Neural cell (in vitro differentiated cells): ENCODE measurements at regions not wholly inside any gene's neighbourhood (a gene's known extent, or its start where the extent isn't known, plus 50 kb on each side); places are given as distances from the start of the nearest gene placed in this dataset.

Experiments used
- EP300 ChIP-seq: fragments of 450-650 bp; conservative IDR thresholded peaks from 2 replicates; pipeline ENCODE4 v1.6.1; 2014; ENCODE audit warnings: antibody characterized with exemption, mild to moderate bottlenecking, moderate library complexity; ENCODE audit not compliant: poor library complexity, severe bottlenecking
- EZH2 ChIP-seq: fragments of 200-600, 300-800 bp; shearing (Covaris generic), sonication (generic); IDR thresholded peaks from 2 replicates; pipeline ENCODE4 v1.6.1; 2014; ENCODE audit warnings: antibody characterized with exemption, low read length, borderline replicate concordance, mild to moderate bottlenecking; ENCODE audit not compliant: insufficient read depth, poor library complexity, severe bottlenecking
- MXI1 ChIP-seq: fragments of 450-650 bp; conservative IDR thresholded peaks from 2 replicates; pipeline ENCODE4 v1.6.1; 2014; ENCODE audit warnings: antibody characterized with exemption, mild to moderate bottlenecking; ENCODE audit not compliant: poor library complexity, severe bottlenecking
- POLR2AphosphoS5 ChIP-seq: IDR thresholded peaks from 2 replicates; pipeline ENCODE4 v1.6.1; 2012
- SMC3 ChIP-seq: fragments of 450-650 bp; conservative IDR thresholded peaks from 2 replicates; pipeline ENCODE4 v1.6.1; 2014; ENCODE audit warnings: antibody characterized with exemption, mild to moderate bottlenecking, moderate library complexity; ENCODE audit not compliant: poor library complexity
- TAF1 ChIP-seq: IDR thresholded peaks from 2 replicates; pipeline ENCODE4 v1.6.1; 2012; ENCODE audit warnings: low read depth
- TF ChIP-seq, protein P1 (sequence below): fragments of 450-650 bp; IDR thresholded peaks from 2 replicates; pipeline ENCODE4 v1.5.1; 2014; ENCODE audit warnings: antibody characterized with exemption, mild to moderate bottlenecking, moderate library complexity; ENCODE audit not compliant: poor library complexity, severe bottlenecking
- TF ChIP-seq, protein P2 (sequence below): IDR thresholded peaks from 2 replicates; pipeline ENCODE4 v1.6.1; 2012; ENCODE audit warnings: borderline replicate concordance

GRCh38 chr5:157920828-157921170 is 61.9 kb upstream of the CLINT1 start:
- no peak for TF ChIP-seq MXI1
- TF ChIP-seq, protein P1, sequence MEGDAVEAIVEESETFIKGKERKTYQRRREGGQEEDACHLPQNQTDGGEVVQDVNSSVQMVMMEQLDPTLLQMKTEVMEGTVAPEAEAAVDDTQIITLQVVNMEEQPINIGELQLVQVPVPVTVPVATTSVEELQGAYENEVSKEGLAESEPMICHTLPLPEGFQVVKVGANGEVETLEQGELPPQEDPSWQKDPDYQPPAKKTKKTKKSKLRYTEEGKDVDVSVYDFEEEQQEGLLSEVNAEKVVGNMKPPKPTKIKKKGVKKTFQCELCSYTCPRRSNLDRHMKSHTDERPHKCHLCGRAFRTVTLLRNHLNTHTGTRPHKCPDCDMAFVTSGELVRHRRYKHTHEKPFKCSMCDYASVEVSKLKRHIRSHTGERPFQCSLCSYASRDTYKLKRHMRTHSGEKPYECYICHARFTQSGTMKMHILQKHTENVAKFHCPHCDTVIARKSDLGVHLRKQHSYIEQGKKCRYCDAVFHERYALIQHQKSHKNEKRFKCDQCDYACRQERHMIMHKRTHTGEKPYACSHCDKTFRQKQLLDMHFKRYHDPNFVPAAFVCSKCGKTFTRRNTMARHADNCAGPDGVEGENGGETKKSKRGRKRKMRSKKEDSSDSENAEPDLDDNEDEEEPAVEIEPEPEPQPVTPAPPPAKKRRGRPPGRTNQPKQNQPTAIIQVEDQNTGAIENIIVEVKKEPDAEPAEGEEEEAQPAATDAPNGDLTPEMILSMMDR = no peak
- TF ChIP-seq TAF1 = no peak
- no peak for TF ChIP-seq POLR2AphosphoS5
- no peak for TF ChIP-seq EP300
- no peak for TF ChIP-seq SMC3
- TF ChIP-seq EZH2 = no peak
- TF ChIP-seq, protein P2, sequence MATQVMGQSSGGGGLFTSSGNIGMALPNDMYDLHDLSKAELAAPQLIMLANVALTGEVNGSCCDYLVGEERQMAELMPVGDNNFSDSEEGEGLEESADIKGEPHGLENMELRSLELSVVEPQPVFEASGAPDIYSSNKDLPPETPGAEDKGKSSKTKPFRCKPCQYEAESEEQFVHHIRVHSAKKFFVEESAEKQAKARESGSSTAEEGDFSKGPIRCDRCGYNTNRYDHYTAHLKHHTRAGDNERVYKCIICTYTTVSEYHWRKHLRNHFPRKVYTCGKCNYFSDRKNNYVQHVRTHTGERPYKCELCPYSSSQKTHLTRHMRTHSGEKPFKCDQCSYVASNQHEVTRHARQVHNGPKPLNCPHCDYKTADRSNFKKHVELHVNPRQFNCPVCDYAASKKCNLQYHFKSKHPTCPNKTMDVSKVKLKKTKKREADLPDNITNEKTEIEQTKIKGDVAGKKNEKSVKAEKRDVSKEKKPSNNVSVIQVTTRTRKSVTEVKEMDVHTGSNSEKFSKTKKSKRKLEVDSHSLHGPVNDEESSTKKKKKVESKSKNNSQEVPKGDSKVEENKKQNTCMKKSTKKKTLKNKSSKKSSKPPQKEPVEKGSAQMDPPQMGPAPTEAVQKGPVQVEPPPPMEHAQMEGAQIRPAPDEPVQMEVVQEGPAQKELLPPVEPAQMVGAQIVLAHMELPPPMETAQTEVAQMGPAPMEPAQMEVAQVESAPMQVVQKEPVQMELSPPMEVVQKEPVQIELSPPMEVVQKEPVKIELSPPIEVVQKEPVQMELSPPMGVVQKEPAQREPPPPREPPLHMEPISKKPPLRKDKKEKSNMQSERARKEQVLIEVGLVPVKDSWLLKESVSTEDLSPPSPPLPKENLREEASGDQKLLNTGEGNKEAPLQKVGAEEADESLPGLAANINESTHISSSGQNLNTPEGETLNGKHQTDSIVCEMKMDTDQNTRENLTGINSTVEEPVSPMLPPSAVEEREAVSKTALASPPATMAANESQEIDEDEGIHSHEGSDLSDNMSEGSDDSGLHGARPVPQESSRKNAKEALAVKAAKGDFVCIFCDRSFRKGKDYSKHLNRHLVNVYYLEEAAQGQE = no peak
